ENCODE measurements at regions not wholly inside any gene's neighbourhood (a gene's known extent, or its start where the extent isn't known, plus 50 kb on each side); places are given as distances from the start of the nearest gene placed in this dataset.
"Not testable (repeated sequence)": the region's sequence is repeated elsewhere in the genome, so short reads cannot be mapped to it uniquely, and the experiment has no call there.

DNA sequence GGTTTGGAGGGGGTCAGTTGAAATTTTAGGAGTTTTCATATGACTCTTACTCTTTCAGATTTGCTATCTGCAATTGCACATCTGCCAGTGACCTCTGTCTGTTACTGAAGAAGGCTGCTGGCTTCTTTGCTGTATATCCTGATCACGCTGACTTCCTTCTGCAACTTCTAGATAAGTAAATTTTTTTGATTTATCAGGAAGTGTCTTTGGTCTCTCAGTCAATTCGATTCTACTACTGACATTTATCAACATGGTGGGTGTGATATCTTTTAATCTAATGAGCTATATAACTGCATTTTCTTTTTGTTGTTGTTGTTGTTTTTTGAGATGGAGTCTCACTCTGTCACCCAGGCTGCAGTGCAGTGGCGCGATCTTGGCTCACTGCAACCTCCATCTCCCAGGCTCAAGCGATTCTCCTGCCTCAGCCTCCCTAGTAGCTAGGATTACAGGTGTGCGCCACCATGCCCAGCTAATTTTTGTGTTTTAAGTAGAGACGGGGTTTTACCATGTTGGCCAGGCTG is 55.7 kb upstream of the HBS1L start:
- ChIA-PET POLR2A (interaction anchor here (0.5 kb wide), 1 partner anchor 47 kb away, joined by 4 read pairs; no protein-coding TSS in a partner anchor), CTCF (interaction anchor here (0.5 kb wide), 1 partner anchor 35 kb away, joined by 3 read pairs; no protein-coding TSS in a partner anchor)
- not testable (repeated sequence) for H3K4me3 ChIP-seq (ENCODE audit: low read depth, low read length); H3K9me3 ChIP-seq (ENCODE audit: control insufficient read depth, insufficient read depth, low read depth, low read length); H3K4me1 ChIP-seq (ENCODE audit: control insufficient read depth, insufficient read depth, low read length); H3K36me3 ChIP-seq (ENCODE audit: control insufficient read depth in 2 of 2, insufficient read depth in 1 of 2, low read length in 2 of 2); H3K27ac ChIP-seq (ENCODE audit: extremely low read depth, low read depth, low read length)

DNA sequence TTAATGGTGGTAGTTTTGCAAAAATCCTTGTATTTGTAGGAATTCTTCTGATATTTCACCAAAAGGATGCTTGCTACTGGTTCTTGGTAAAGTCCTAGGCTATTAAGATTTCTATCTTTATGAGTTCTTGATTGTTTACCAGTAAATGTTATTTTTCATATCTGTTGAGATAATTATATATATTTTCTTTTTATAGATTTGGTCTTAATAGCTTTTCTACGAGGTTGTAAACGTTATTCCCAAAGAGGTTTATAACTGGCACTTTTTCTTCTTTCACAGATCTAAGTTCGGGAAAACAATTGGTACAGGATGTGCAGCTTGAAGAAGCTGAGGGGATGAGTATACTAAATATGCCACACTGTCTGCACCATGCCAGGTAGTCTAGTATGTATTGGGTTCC is 55.1 kb upstream of the HBS1L start:
- Histone ChIP-seq H3K4me1 (ENCODE audit: control insufficient read depth, insufficient read depth, low read length) (no peaks in the 10 kb centered on the region), H3K27ac (ENCODE audit: extremely low read depth, low read depth, low read length) (no peak overlapping the region), H3K36me3 (ENCODE audit: control insufficient read depth in 2 of 2, insufficient read depth in 1 of 2, low read length in 2 of 2) (no peaks in the 10 kb centered on the region), H3K9me3 (ENCODE audit: control insufficient read depth, insufficient read depth, low read depth, low read length) (no peaks in the 10 kb centered on the region), H3K4me3 (ENCODE audit: low read depth, low read length) (no peak overlapping the region)
- CTCF ChIA-PET: no interaction called here
- POLR2A ChIA-PET: no interaction called here
- TF ChIP-seq ZNF2 (tag by site-specific recombination; IDR thresholded peaks at IDR 0.05) (no peak), ZNF660 (tag by site-specific recombination; IDR thresholded peaks at IDR 0.05) (no peak), GFI1B (tag by site-specific recombination; IDR thresholded peaks at IDR 0.05) (no peak)

DNA sequence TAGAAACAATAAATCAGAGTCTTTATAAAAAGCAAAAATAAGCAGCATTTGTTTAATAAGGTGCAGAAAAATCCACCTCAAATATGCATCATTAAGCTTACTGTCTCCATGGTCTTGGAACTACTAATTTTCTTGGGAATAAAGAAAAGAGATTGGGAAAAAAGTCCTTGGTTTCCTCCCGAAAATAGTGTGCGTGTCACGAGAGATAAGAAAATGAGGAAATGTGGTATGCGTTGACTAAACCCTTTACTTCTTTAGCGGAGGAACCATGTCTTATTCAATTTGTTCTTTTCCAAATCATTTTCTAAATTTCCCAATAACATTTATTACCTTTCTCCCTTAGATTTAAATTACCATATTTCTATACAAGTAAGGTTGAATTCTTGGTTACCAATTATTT is 54.1 kb upstream of the HBS1L start:
- Histone ChIP-seq H3K9me3 (ENCODE audit: control insufficient read depth, insufficient read depth, low read depth, low read length) (no peaks in the 10 kb centered on the region), H3K4me3 (ENCODE audit: low read depth, low read length) (no peak overlapping the region), H3K27ac (ENCODE audit: extremely low read depth, low read depth, low read length) (no peak overlapping the region), H3K4me1 (ENCODE audit: control insufficient read depth, insufficient read depth, low read length) (no peaks in the 10 kb centered on the region), H3K36me3 (ENCODE audit: control insufficient read depth in 2 of 2, insufficient read depth in 1 of 2, low read length in 2 of 2) (no peaks in the 10 kb centered on the region)
- no peak for TF ChIP-seq ZNF501 (tag by site-specific recombination; IDR thresholded peaks at IDR 0.05)
- TF ChIP-seq ZNF175 (tag by site-specific recombination; IDR thresholded peaks at IDR 0.05): no peak
- no peak for TF ChIP-seq ZNF555 (tag by site-specific recombination; conservative IDR thresholded peaks at IDR 0.05)
- no peak for TF ChIP-seq ZNF266 (tag by site-specific recombination; IDR thresholded peaks at IDR 0.05; ENCODE audit: low read depth)
- TF ChIP-seq ZNF211 (tag by site-specific recombination; IDR thresholded peaks at IDR 0.05; ENCODE audit: low read depth): no peak
- TF ChIP-seq, protein P1, sequence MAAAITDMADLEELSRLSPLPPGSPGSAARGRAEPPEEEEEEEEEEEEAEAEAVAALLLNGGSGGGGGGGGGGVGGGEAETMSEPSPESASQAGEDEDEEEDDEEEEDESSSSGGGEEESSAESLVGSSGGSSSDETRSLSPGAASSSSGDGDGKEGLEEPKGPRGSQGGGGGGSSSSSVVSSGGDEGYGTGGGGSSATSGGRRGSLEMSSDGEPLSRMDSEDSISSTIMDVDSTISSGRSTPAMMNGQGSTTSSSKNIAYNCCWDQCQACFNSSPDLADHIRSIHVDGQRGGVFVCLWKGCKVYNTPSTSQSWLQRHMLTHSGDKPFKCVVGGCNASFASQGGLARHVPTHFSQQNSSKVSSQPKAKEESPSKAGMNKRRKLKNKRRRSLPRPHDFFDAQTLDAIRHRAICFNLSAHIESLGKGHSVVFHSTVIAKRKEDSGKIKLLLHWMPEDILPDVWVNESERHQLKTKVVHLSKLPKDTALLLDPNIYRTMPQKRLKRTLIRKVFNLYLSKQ (tag by site-specific recombination; IDR thresholded peaks at IDR 0.05; ENCODE audit: borderline replicate concordance): no peak
- no peak for TF ChIP-seq SCRT1 (tag by site-specific recombination; IDR thresholded peaks at IDR 0.05; ENCODE audit: borderline replicate concordance)
- TF ChIP-seq, protein P2, sequence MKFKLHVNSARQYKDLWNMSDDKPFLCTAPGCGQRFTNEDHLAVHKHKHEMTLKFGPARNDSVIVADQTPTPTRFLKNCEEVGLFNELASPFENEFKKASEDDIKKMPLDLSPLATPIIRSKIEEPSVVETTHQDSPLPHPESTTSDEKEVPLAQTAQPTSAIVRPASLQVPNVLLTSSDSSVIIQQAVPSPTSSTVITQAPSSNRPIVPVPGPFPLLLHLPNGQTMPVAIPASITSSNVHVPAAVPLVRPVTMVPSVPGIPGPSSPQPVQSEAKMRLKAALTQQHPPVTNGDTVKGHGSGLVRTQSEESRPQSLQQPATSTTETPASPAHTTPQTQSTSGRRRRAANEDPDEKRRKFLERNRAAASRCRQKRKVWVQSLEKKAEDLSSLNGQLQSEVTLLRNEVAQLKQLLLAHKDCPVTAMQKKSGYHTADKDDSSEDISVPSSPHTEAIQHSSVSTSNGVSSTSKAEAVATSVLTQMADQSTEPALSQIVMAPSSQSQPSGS (tag by site-specific recombination; IDR thresholded peaks at IDR 0.05; ENCODE audit: low read depth): no peak
- CTCF ChIA-PET: no interaction called here
- POLR2A ChIA-PET: no interaction called here

DNA sequence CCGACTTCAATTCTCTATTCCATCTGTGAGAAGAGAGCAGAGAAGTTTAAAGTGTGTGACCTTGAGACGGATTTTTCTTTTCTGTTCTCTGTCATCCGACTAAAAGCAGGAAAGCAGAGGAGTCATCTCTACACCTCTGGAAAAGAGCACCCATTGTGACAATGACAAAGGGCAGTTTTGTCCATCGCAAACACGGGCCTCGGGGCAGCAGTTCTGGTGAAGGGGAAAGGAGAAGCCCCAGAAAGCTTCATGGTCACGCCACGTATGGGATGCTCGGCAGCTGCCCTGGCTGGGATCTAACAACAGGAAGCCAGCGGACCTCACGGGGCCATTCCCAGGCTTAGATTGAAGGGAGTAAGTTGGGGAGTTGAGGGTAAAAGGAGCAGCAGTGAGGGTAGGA is 52.0 kb upstream of the HBS1L start:
- ChIA-PET CTCF (no interaction called here), POLR2A (no interaction called here)
- Histone ChIP-seq H3K4me3 (ENCODE audit: low read depth, low read length) (no peak overlapping the region), H3K36me3 (ENCODE audit: control insufficient read depth in 2 of 2, insufficient read depth in 1 of 2, low read length in 2 of 2) (no peaks in the 10 kb centered on the region), H3K9me3 (ENCODE audit: control insufficient read depth, insufficient read depth, low read depth, low read length) (no peaks in the 10 kb centered on the region), H3K4me1 (ENCODE audit: control insufficient read depth, insufficient read depth, low read length) (no peaks in the 10 kb centered on the region), H3K27ac (ENCODE audit: extremely low read depth, low read depth, low read length) (no peak overlapping the region)
- TF ChIP-seq ZNF404 (tag by site-specific recombination; IDR thresholded peaks at IDR 0.05): no peak
- TF ChIP-seq KLF16 (tag by site-specific recombination; IDR thresholded peaks at IDR 0.05): no peak
- no peak for TF ChIP-seq SETDB1 (IDR thresholded peaks at IDR 0.05; ENCODE audit: insufficient read length, low read length)
- TF ChIP-seq ZNF544 (tag by site-specific recombination; IDR thresholded peaks at IDR 0.05): no peak
- TF ChIP-seq, protein P3, sequence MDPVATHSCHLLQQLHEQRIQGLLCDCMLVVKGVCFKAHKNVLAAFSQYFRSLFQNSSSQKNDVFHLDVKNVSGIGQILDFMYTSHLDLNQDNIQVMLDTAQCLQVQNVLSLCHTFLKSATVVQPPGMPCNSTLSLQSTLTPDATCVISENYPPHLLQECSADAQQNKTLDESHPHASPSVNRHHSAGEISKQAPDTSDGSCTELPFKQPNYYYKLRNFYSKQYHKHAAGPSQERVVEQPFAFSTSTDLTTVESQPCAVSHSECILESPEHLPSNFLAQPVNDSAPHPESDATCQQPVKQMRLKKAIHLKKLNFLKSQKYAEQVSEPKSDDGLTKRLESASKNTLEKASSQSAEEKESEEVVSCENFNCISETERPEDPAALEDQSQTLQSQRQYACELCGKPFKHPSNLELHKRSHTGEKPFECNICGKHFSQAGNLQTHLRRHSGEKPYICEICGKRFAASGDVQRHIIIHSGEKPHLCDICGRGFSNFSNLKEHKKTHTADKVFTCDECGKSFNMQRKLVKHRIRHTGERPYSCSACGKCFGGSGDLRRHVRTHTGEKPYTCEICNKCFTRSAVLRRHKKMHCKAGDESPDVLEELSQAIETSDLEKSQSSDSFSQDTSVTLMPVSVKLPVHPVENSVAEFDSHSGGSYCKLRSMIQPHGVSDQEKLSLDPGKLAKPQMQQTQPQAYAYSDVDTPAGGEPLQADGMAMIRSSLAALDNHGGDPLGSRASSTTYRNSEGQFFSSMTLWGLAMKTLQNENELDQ (tag by site-specific recombination; IDR thresholded peaks at IDR 0.05; ENCODE audit: low read depth): no peak
- TF ChIP-seq ZNF114 (tag by site-specific recombination; IDR thresholded peaks at IDR 0.05): no peak
- no peak for TF ChIP-seq ZNF416 (tag by site-specific recombination; IDR thresholded peaks at IDR 0.05)
- no peak for TF ChIP-seq GLI2 (tag by site-specific recombination; IDR thresholded peaks at IDR 0.05; ENCODE audit: borderline replicate concordance, low read depth)
- no peak for TF ChIP-seq SCRT2 (tag by site-specific recombination; IDR thresholded peaks at IDR 0.05)
- TF ChIP-seq, protein P4, sequence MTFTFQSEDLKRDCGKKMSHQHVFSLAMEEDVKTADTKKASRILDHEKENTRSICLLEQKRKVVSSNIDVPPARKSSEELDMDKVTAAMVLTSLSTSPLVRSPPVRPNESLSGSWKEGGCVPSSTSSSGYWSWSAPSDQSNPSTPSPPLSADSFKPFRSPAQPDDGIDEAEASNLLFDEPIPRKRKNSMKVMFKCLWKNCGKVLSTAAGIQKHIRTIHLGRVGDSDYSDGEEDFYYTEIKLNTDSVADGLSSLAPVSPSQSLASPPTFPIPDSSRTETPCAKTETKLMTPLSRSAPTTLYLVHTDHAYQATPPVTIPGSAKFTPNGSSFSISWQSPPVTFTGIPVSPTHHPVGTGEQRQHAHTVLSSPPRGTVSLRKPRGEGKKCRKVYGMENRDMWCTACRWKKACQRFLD (tag by site-specific recombination; IDR thresholded peaks at IDR 0.05): no peak
- no peak for TF ChIP-seq ZNF341 (tag by site-specific recombination; IDR thresholded peaks at IDR 0.05; ENCODE audit: low read depth)
- TF ChIP-seq IKZF3 (tag by site-specific recombination; IDR thresholded peaks at IDR 0.05): no peak
- no peak for TF ChIP-seq ZNF202 (tag by site-specific recombination; IDR thresholded peaks at IDR 0.05; ENCODE audit: borderline replicate concordance)
